ENCODE measurements at regions not wholly inside any gene's neighbourhood (a gene's known extent, or its start where the extent isn't known, plus 50 kb on each side); places are given as distances from the start of the nearest gene placed in this dataset.

GRCh38 chr12:77772676-77773298 is 57.9 kb upstream of the NAV3 start:
- POLR2A ChIA-PET, result no interaction called here
- TF ChIP-seq ZNF449 (tag by site-specific recombination; IDR thresholded peaks at IDR 0.05), result no peak
- TF ChIP-seq ZNF16 (tag by site-specific recombination; IDR thresholded peaks at IDR 0.05; ENCODE audit: low read depth), result no peak
- no peak for TF ChIP-seq ZNF184 (tag by site-specific recombination; IDR thresholded peaks at IDR 0.05)
- TF ChIP-seq ZSCAN4 (tag by site-specific recombination; IDR thresholded peaks at IDR 0.05), result no peak
- no peak for TF ChIP-seq REST (tag by site-specific recombination; IDR thresholded peaks at IDR 0.05)
- TF ChIP-seq ATF2 (tag by site-specific recombination; IDR thresholded peaks at IDR 0.05; ENCODE audit: low read depth), result 0 out of 2 replicates have a peak, but pooled peaks have one; percentile 26
- TF ChIP-seq SCRT1 (tag by site-specific recombination; IDR thresholded peaks at IDR 0.05; ENCODE audit: borderline replicate concordance), result no peak
- no peak for TF ChIP-seq ZNF266 (tag by site-specific recombination; IDR thresholded peaks at IDR 0.05; ENCODE audit: low read depth)
- CTCF ChIA-PET, result interaction anchor here (1.1 kb wide), 1 partner anchor 153 kb away, joined by 4 read pairs; no protein-coding TSS in a partner anchor
- H3K9me3 ChIP-seq (ENCODE audit: control insufficient read depth, insufficient read depth, low read depth, low read length), result no peaks in the 10 kb centered on the region; the same call in 1 of the 2 replicates
- H3K4me1 ChIP-seq (ENCODE audit: control insufficient read depth, insufficient read depth, low read length), result no peaks in the 10 kb centered on the region
- no peak overlapping the region for H3K27ac ChIP-seq (ENCODE audit: extremely low read depth, low read depth, low read length)
- no peaks in the 10 kb centered on the region for H3K36me3 ChIP-seq (ENCODE audit: control insufficient read depth in 2 of 2, insufficient read depth in 1 of 2, low read length in 2 of 2)
- H3K4me3 ChIP-seq (ENCODE audit: low read depth, low read length), result no peak overlapping the region

- POLR2A ChIA-PET, result no interaction called here
- CTCF ChIA-PET, result no interaction called here
Observed at GRCh38 chr12:77768558-77768957, 62.1 kb upstream of the NAV3 start.

More at GRCh38 chr12:77768558-77768957, 62.1 kb upstream of the NAV3 start:
- Histone ChIP-seq H3K4me1 (ENCODE audit: control insufficient read depth, insufficient read depth, low read length) (peaks cover 7% of the 10 kb centered on the region; the same call in 1 of the 2 replicates), H3K9me3 (ENCODE audit: control insufficient read depth, insufficient read depth, low read depth, low read length) (no peaks in the 10 kb centered on the region; the same call in 1 of the 2 replicates), H3K27ac (ENCODE audit: extremely low read depth, low read depth, low read length) (no peak overlapping the region), H3K4me3 (ENCODE audit: low read depth, low read length) (no peak overlapping the region), H3K36me3 (ENCODE audit: control insufficient read depth in 2 of 2, insufficient read depth in 1 of 2, low read length in 2 of 2) (no peaks in the 10 kb centered on the region)
- TF ChIP-seq ZNF555 (tag by site-specific recombination; conservative IDR thresholded peaks at IDR 0.05), result no peak
- no peak for TF ChIP-seq KLF17 (tag by site-specific recombination; IDR thresholded peaks at IDR 0.05)
- no peak for TF ChIP-seq ZNF426 (tag by site-specific recombination; IDR thresholded peaks at IDR 0.05)

Measured in HEK293 (cell line).